ENCODE measurements at regions not wholly inside any gene's neighbourhood (a gene's known extent, or its start where the extent isn't known, plus 50 kb on each side); places are given as distances from the start of the nearest gene placed in this dataset.

DNA sequence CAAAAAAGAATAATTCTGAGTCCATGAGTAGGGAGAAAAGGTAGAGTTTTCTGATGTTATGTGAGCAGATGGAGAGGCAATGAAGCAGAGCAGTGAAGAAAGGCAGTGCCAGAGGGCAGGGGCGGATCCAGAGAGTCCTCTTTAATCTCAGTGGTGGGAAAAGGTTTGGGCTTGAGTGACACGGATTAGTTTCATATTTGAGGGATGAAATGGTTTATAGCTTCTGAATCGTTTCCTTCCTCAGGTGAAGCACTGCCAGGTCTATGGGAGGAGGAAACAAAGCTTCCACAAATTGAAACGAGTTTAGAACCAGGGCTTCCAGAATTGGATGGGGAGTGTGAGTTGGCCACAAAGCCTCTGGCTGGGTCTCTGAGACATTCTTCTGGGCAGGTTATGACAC lies 517.0 kb upstream of the PAPPA start:
- Histone ChIP-seq H3K9me3 (ENCODE audit: control insufficient read depth in 4 of 4, low read length in 3 of 4) (no peaks in the 10 kb centered on the region), H3K27me3 (ENCODE audit: control insufficient read depth in 4 of 4, insufficient read depth in 4 of 4, low read length in 3 of 4) (peaks cover 0 to 2% (median 0%) of the 10 kb centered on the region in 4 donors), H3K4me3 (ENCODE audit: low read depth in 1 of 3, low read length in 3 of 3) (no peak overlapping the region), H3K4me1 (ENCODE audit: control insufficient read depth in 4 of 4, insufficient read depth in 4 of 4, low read length in 3 of 4) (no peaks in the 10 kb centered on the region), H3K9ac (ENCODE audit: low read depth in 1 of 2, low read length in 2 of 2) (no peak overlapping the region), H3K36me3 (ENCODE audit: control insufficient read depth in 4 of 4, insufficient read depth in 3 of 4, low read depth in 1 of 4, low read length in 3 of 4) (no peaks in the 10 kb centered on the region), H3K27ac (ENCODE audit: low read depth in 1 of 2, low read length in 2 of 2) (no peak overlapping the region)
- DNase-seq (ENCODE audit: low spot score) = no peak
- TF ChIP-seq EGR1 (IDR thresholded peaks at IDR 0.05; ENCODE audit: low read depth in 2 of 2) = no peak
- TF ChIP-seq, protein P1, sequence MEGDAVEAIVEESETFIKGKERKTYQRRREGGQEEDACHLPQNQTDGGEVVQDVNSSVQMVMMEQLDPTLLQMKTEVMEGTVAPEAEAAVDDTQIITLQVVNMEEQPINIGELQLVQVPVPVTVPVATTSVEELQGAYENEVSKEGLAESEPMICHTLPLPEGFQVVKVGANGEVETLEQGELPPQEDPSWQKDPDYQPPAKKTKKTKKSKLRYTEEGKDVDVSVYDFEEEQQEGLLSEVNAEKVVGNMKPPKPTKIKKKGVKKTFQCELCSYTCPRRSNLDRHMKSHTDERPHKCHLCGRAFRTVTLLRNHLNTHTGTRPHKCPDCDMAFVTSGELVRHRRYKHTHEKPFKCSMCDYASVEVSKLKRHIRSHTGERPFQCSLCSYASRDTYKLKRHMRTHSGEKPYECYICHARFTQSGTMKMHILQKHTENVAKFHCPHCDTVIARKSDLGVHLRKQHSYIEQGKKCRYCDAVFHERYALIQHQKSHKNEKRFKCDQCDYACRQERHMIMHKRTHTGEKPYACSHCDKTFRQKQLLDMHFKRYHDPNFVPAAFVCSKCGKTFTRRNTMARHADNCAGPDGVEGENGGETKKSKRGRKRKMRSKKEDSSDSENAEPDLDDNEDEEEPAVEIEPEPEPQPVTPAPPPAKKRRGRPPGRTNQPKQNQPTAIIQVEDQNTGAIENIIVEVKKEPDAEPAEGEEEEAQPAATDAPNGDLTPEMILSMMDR (IDR thresholded peaks at IDR 0.05; ENCODE audit: low read depth, low read length, missing input control) = no peak
- TF ChIP-seq GABPA (IDR thresholded peaks at IDR 0.05 in 1 of 2, conservative IDR thresholded peaks at IDR 0.05 in 1 of 2) = no peak
- no peak for TF ChIP-seq YY1 (IDR thresholded peaks at IDR 0.05)
- 59% methylated on average over 4 of the region's 4 CpGs for WGBS

- no peak overlapping the region for H3K27ac ChIP-seq (ENCODE audit: low read depth in 1 of 2, low read length in 2 of 2)
- peaks cover 0 to 2% (median 0%) of the 10 kb centered on the region in 4 donors for H3K27me3 ChIP-seq (ENCODE audit: control insufficient read depth in 4 of 4, insufficient read depth in 4 of 4, low read length in 3 of 4)
- no peak overlapping the region for H3K9ac ChIP-seq (ENCODE audit: low read depth in 1 of 2, low read length in 2 of 2)
- H3K9me3 ChIP-seq (ENCODE audit: control insufficient read depth in 4 of 4, low read length in 3 of 4) = no peaks in the 10 kb centered on the region
- DNase-seq (ENCODE audit: low spot score) = no peak
- no peak overlapping the region for H3K4me3 ChIP-seq (ENCODE audit: low read depth in 1 of 3, low read length in 3 of 3)
- TF ChIP-seq, protein P1 (IDR thresholded peaks at IDR 0.05; ENCODE audit: low read depth, low read length, missing input control) = no peak
- TF ChIP-seq, protein P2, sequence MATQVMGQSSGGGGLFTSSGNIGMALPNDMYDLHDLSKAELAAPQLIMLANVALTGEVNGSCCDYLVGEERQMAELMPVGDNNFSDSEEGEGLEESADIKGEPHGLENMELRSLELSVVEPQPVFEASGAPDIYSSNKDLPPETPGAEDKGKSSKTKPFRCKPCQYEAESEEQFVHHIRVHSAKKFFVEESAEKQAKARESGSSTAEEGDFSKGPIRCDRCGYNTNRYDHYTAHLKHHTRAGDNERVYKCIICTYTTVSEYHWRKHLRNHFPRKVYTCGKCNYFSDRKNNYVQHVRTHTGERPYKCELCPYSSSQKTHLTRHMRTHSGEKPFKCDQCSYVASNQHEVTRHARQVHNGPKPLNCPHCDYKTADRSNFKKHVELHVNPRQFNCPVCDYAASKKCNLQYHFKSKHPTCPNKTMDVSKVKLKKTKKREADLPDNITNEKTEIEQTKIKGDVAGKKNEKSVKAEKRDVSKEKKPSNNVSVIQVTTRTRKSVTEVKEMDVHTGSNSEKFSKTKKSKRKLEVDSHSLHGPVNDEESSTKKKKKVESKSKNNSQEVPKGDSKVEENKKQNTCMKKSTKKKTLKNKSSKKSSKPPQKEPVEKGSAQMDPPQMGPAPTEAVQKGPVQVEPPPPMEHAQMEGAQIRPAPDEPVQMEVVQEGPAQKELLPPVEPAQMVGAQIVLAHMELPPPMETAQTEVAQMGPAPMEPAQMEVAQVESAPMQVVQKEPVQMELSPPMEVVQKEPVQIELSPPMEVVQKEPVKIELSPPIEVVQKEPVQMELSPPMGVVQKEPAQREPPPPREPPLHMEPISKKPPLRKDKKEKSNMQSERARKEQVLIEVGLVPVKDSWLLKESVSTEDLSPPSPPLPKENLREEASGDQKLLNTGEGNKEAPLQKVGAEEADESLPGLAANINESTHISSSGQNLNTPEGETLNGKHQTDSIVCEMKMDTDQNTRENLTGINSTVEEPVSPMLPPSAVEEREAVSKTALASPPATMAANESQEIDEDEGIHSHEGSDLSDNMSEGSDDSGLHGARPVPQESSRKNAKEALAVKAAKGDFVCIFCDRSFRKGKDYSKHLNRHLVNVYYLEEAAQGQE (IDR thresholded peaks at IDR 0.05) = no peak
- TF ChIP-seq SP1 (IDR thresholded peaks at IDR 0.05) (no peak), EGR1 (IDR thresholded peaks at IDR 0.05; ENCODE audit: low read depth in 2 of 2) (no peak)
- H3K36me3 ChIP-seq (ENCODE audit: control insufficient read depth in 4 of 4, insufficient read depth in 3 of 4, low read depth in 1 of 4, low read length in 3 of 4) = no peaks in the 10 kb centered on the region
- no peaks in the 10 kb centered on the region for H3K4me1 ChIP-seq (ENCODE audit: control insufficient read depth in 4 of 4, insufficient read depth in 4 of 4, low read length in 3 of 4)
Measured at GRCh38 chr9:115637661-115638060, 515.9 kb upstream of the PAPPA start.

- 72% methylated on average over 2 of the region's 2 CpGs for WGBS
- Histone ChIP-seq H3K27me3 (ENCODE audit: control insufficient read depth in 4 of 4, insufficient read depth in 4 of 4, low read length in 3 of 4) (peaks cover 0 to 2% (median 0%) of the 10 kb centered on the region in 4 donors), H3K9me3 (ENCODE audit: control insufficient read depth in 4 of 4, low read length in 3 of 4) (no peaks in the 10 kb centered on the region), H3K9ac (ENCODE audit: low read depth in 1 of 2, low read length in 2 of 2) (no peak overlapping the region), H3K4me3 (ENCODE audit: low read depth in 1 of 3, low read length in 3 of 3) (no peak overlapping the region), H3K36me3 (ENCODE audit: control insufficient read depth in 4 of 4, insufficient read depth in 3 of 4, low read depth in 1 of 4, low read length in 3 of 4) (no peaks in the 10 kb centered on the region), H3K27ac (ENCODE audit: low read depth in 1 of 2, low read length in 2 of 2) (no peak overlapping the region), H3K4me1 (ENCODE audit: control insufficient read depth in 4 of 4, insufficient read depth in 4 of 4, low read length in 3 of 4) (no peaks in the 10 kb centered on the region)
- DNase-seq (ENCODE audit: low spot score) = no peak
- no peak for TF ChIP-seq GABPA (IDR thresholded peaks at IDR 0.05 in 1 of 2, conservative IDR thresholded peaks at IDR 0.05 in 1 of 2)
- no peak for TF ChIP-seq MAX (IDR thresholded peaks at IDR 0.05)
- TF ChIP-seq FOXA2 (IDR thresholded peaks at IDR 0.05) = no peak
- TF ChIP-seq, protein P2 (IDR thresholded peaks at IDR 0.05) = no peak
Measured at GRCh38 chr9:115640887-115641286, 512.7 kb upstream of the PAPPA start.

Data from liver (tissue), 8 donors.